ENCODE measurements at regions not wholly inside any gene's neighbourhood (a gene's known extent, or its start where the extent isn't known, plus 50 kb on each side); places are given as distances from the start of the nearest gene placed in this dataset.

DNA sequence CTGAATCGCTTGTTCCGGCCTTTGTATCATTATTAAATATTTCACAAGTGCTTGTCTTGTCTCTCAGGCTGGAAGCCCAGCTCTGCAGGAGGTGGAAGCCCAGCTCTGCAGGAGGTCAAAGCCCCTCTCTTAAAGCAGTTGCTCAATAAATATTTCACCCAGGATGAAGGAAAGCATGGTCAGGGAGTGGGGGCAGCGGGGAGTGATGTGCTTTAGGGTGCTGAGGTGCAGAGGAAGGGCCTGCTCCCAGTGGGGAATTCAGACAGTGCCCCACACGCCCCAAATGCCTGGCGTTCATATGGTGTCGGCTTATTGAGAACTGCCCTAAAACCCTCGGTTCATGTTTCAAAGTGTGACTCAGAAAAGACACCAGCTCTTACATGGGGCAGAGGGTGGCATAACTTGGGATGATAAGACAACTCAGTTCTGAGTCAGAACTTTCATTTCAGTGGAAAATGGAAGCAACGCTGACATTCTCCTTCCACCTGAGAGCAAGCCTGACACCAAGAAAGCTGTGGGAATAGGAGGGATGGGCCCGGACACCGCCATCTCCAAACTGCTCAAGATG, 114.3 kb upstream of the DAP start:
- no peak for DNase-seq

DNA sequence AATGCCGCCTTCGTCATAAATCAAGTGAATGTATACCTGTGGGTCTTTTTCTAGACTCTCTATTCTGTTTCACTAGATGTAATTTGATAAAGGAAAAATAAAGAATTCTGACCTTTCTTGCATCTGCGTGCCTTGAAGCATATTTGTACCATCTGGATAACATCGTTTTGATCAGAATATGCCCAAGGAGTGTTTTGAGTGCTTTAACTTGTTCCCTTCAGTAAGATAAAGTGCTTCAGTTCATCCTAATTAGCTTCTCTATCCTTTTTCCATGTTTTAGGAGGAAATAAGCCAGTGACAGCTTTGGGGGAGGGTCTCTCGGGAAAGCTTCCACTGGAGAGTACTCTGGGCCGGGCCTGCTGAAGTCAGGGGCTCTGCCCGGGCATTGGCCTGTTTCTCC, 113.5 kb upstream of the DAP start:
- DNase-seq = no peak

GRCh38 chr5:10870791-10871190, 109.8 kb upstream of the DAP start:
- no peak for DNase-seq

- DNase-seq = no peak
Measured at GRCh38 chr5:10868956-10869355, 107.9 kb upstream of the DAP start.

DNA sequence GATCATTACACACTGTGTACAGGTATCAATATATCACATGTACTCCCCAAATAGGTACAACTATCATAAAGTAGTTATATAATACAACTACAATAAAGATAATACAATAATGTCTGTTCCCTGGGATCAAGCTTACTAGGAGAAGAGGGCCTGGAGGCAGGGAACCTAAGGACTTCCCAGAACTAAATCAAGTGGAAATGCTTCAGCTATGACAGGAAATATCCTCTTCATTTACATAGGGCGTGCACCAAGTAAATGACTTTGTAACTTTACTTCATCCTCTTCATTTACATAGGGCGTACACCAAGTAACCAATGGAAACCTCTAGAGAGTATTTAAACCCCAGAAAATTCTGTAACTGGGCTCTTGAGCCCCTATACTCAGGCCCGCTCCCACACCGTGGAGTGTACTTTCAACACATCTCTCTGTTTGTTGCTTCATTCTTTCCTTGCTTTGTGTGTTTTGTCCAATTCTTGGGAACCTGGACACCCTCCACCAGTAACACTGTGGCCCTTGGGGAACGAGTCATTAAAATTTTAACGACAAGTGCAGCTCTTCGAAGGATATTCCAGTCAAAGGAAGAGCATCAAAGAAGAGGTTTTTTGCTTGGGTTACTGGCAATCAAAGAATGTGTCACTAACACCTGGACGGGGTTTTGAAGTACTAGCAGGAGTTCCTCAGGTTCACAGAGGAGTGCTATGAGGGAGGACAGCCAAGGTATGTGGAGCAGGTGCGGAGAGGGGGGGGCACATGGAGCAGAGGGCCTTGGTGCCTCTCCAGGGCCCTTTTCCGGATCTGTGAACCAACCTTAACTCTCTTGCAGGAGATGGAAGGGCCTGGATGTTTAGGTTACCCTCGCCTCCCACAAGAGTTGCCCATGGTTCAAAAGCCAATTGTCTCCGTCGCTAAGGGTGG, 106.6 kb upstream of the DAP start:
- DNase-seq = no peak

- DNase-seq = no peak
Measured at GRCh38 chr5:10866913-10867312, 105.9 kb upstream of the DAP start.

- DNase-seq = peak; percentile 4
Measured at GRCh38 chr5:10863763-10864383, 102.8 kb upstream of the DAP start.

DNA sequence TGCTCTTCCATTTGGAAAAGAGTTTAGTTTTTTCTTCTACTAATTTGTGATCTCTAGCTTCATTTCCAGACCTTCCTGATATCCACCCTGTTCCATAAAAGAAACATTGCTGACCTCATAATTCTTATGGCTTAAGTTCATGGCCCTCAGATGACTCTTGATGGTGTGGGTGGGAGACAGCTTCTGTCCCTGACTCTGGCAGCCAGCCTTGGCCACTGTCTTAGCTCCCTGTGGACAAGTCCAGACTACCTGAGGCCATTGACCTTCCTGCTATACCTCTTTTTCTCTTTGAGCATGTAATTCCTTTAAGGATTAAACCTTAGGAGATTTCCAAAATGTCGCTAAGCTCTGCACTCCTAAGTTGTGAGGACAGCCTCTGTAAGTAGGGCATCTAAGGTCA, 101.1 kb upstream of the DAP start:
- DNase-seq = no peak

GRCh38 chr5:10861423-10861790, 100.4 kb upstream of the DAP start:
- no peak for DNase-seq

DNA sequence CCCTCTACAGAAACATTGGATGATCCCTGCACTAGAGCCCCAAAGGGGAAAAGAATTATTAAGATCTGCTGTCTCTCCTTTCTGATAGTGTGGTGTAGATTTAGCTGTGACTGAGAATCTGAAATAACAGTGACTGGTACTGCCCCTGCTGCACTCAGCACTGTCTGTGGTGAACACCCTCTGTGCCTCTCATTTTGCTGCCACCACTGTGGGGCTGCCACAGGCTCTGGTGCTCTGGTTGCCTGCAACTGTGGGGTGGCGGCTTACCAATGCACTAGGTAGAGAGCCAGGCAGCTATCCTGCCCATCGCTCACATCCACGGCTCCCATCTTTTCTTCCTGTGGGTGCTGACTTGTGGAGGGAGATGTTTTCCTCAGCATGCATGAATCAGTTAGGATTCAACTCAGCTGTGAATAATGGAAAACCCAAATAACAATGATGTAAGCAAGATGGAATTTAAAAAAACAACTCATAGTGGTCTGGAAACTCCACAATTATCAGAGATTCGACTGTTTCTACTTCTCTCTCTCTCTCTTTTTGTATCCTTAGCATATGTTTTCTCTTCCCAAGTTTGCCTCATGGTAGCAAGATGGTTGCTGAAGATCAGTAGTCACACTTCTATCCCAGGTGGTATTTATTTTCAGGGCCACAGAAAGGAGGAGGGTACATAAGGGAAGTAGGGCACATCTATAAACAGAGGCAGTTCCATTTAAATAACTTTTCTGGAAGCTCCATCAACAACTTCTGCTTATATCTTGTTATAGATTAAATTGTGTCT, 99.8 kb upstream of the DAP start:
- DNase-seq = no peak

DNA sequence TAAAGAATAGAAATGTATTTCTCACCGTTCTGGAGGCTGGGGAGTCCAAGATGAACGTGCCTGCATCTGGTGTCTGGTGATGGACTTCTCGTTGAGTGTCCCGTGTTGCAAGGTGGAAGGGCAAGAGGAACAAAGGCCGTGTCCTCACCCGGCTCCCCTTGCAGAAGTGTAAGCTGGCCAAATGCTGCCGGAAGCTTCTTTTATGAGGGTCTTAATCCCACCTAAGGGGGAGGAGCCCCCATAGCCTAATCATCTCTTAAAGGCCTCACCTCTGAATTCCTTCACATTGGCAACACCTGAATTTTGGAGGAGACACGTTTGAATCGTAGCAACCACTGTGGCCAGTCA, 99.1 kb upstream of the DAP start:
- no peak for DNase-seq

GRCh38 chr5:10859393-10860195, 98.6 kb upstream of the DAP start:
- DNase-seq = no peak

GRCh38 chr5:10858945-10859344, 97.9 kb upstream of the DAP start:
- no peak for DNase-seq

DNA sequence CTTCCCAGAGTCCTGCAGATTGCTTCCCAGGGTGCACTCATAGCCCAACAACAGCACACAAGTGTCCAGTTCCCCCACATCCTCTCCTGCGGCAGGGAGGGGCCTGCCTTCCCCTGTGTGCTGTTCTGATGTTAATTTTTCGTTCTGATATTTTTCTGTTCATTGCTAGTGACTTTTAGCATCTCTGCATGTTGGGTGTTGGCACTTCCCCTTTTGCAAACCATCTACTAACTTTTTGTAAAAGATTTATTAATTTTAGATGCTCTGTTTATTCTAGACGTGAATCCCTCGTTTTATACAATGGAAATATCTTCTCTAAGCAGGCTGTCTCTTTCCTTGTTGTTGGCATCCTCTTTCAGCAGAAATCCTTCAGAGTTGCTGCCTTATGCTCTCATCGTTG, 97.3 kb upstream of the DAP start:
- DNase-seq = no peak

GRCh38 chr5:10857338-10857733, 96.3 kb upstream of the DAP start:
- DNase-seq = no peak

- no peak for DNase-seq
Measured at GRCh38 chr5:10856683-10857337, 95.8 kb upstream of the DAP start.

GRCh38 chr5:10856071-10856470, 95.0 kb upstream of the DAP start:
- DNase-seq = no peak

DNA sequence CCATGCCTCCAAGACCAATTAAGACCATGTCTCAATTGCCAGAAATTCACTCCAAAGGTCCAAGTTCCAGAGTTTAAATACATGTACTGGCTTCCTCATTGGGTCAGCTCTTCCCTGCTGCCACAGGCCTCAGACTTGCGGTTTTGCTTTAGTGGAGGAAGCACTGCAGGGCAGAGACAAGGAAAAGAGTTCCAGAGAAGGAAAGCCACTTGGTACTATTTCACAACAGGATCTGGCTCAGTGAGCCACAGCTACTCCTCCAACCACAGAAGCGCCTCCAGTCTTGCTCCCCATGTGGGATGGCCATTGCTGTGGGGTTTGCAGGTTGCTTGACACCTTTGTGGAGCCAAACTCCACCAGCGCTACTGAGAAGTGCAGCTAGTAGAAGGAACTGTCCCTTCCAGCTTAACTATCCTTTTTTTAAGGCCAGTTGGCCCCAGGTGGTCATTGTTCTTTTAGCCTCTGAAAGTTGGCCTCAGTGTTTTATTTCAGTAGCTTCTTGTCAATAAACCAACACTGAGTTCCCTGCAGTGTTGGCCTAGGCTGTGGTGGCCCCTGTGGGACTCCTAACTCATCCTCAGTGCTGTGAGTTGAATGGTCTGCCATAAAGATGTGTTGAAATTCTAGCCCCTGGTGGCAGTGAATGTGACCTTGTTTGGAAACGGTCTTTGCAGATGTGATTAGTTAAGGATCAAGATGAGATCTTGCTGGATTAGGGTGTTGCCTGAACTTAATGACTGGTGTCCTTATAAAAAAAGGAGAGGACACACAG, 93.7 kb upstream of the DAP start:
- no peak for DNase-seq

DNA sequence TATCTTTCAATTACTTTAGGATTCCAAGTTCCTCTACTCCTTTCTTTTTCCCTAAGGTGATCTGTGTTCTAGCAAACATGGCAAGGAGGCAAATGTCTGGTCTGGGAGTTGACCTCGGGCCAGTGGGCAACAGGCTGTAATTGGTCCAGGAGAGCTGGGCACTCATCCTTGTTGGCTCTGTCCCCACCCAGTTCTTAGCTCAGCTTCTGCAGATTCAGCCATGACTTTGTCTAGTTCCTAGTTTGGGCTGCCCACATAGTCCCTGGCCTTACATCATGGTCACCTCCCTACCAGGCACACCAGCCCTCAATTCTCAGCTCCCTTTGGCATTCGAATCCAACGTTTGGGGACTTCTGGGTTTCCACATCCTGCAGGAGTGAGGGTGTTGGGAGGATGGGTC, 92.1 kb upstream of the DAP start:
- no peak for DNase-seq

GRCh38 chr5:10849278-10849677, 88.2 kb upstream of the DAP start:
- no peak for DNase-seq

DNA sequence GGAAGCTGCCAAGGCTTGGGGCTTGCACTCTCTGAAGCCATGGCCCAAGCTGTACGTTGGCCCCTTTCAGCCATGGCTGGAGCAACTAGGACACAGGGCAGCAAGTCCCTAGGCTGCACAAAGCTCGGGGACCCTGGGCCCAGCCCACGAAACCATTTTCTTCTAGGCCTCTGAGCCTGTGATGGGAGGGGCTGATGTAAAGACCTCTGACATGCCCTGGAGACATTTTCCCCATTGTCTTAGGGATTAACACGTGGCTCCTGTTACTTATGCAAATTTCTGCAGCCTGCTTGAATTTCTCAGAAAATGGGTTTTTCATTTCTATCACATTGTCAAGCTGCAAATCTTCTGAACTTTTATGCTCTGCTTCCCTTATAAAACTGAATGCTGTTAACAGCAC, 83.0 kb upstream of the DAP start:
- no peak for DNase-seq

All from NCI-H146 (cell line).